Testis (tissue), 2 donors: ENCODE measurements at regions not wholly inside any gene's neighbourhood (a gene's known extent, or its start where the extent isn't known, plus 50 kb on each side); places are given as distances from the start of the nearest gene placed in this dataset.

Experiments
- DNase-seq: peaks from one replicate; pipeline ENCODE4 v3.0.0-alpha.2; 2019
- H3K27ac ChIP-seq, 2 donors: fragments of 200-600 bp; sonication (generic); one replicate each; pipeline ENCODE4 v1.5.1; 2019
- H3K27me3 ChIP-seq: fragments of 200-600 bp; sonication (generic); one replicate; pipeline ENCODE4 v1.5.1; 2019
- H3K36me3 ChIP-seq: fragments of 200-600 bp; sonication (generic); one replicate; pipeline ENCODE4 v1.5.1; 2017; ENCODE audit warnings: low read depth; ENCODE audit errors: missing control alignments
- H3K4me1 ChIP-seq: fragments of 200-600 bp; sonication (generic); one replicate; pipeline ENCODE4 v1.5.1; 2019
- H3K4me3 ChIP-seq, 2 donors: fragments of 200-600 bp; sonication (generic); one replicate each; pipeline ENCODE4 v1.5.1; 2017 to 2019
- H3K9me3 ChIP-seq: fragments of 200-600 bp; sonication (generic); one replicate; pipeline ENCODE4 v1.5.1; 2017
- CTCF ChIP-seq, 3 experiments: fragments of 450-650 bp in 2 of 3; fragments of 200-600 bp in 1 of 3; sonication (generic) in 1 of 3; IDR thresholded peaks; one replicate each; pipeline ENCODE4 v1.5.1; 2016 to 2019; ENCODE audit warnings: antibody characterized with exemption in 3 of 3, mild to moderate bottlenecking in 2 of 3, moderate library complexity in 1 of 3
- POLR2A ChIP-seq: fragments of 450-650 bp; IDR thresholded peaks from one replicate; pipeline ENCODE4 v1.6.1; 2017; ENCODE audit warnings: antibody characterized with exemption, mild to moderate bottlenecking, moderate library complexity
- WGBS, 2 donors: methylation state at CpG; one replicate each; pipeline ENCODE4 v1.1.5; 2018; 5-methylcytosine and 5-hydroxymethylcytosine counted together
- intact Hi-C: fragments of 100-400 bp; cut with DNase I; formaldehyde crosslinking; loops from one replicate; pipeline ENCODE4 v1.15.1; 2023; ENCODE audit warnings: low total_unique reads

DNA sequence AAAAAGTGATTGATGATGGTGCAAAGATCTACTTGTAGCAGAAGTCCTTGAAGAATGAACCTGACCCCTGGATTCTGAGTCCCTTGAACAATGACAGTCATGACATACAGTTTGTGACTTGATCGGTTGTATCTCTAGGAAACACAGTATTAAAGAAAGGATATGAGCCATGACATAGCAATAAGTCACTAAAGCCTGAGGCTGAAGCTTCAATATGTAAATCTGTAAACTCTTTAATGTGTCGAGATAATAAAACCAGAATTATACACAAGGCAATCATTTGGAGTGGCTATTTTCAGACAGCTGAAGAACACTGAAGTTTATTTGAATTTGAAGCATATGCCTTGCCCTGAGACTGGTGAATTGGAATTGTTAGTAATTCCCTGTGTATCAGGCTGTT lies 911.5 kb upstream of the RAG2 start:
- no peaks in the 10 kb centered on the region for H3K27me3 ChIP-seq
- intact Hi-C loops, result no loop called here
- no peak overlapping the region for H3K4me3 ChIP-seq
- TF ChIP-seq POLR2A (no peak), CTCF (IDR thresholded peaks at IDR 0.05) (no peak)
- no peaks in the 10 kb centered on the region for H3K4me1 ChIP-seq
- 85 to 86% methylated on average over 2 of the region's 2 CpGs for WGBS, 2 donors
- no peak overlapping the region for H3K27ac ChIP-seq
- no peaks in the 10 kb centered on the region for H3K36me3 ChIP-seq
- DNase-seq, result no peak
- no peaks in the 10 kb centered on the region for H3K9me3 ChIP-seq

- intact Hi-C loops, result no loop called here
- no peak for DNase-seq
- Histone ChIP-seq H3K27ac (no peak overlapping the region), H3K9me3 (no peaks in the 10 kb centered on the region), H3K36me3 (no peaks in the 10 kb centered on the region), H3K4me3 (no peak overlapping the region), H3K27me3 (no peaks in the 10 kb centered on the region), H3K4me1 (no peaks in the 10 kb centered on the region)
- TF ChIP-seq POLR2A, result no peak
- TF ChIP-seq CTCF (IDR thresholded peaks at IDR 0.05), result no peak
- 82 to 84% methylated on average over 4 of the region's 4 CpGs for WGBS, 2 donors
Observed at GRCh38 chr11:37506531-37506930, 908.5 kb upstream of the RAG2 start.

DNA sequence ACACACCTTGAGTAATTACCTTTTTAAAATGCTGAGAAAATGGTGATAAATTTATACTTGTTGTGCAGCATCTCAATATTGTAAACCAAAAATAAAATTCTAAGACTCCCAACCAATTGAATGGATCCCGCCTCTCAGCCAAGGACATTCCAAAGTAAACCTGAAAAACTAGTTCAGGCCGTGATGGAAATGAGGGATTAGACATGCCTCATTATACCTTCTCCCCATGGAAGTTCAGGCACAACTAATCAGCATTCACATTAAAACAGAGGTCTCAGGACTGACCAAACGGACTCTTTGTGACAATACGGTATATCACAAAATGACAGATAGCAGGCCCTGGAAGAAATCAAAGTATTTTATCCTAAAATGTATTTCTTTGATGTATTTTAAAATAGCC lies 907.4 kb upstream of the RAG2 start:
- H3K27ac ChIP-seq, result no peak overlapping the region
- H3K4me1 ChIP-seq, result no peaks in the 10 kb centered on the region
- DNase-seq, result no peak
- intact Hi-C loops, result no loop called here
- TF ChIP-seq CTCF (IDR thresholded peaks at IDR 0.05), result no peak
- no peak for TF ChIP-seq POLR2A
- 87 to 93% methylated on average over 4 of the region's 4 CpGs for WGBS, 2 donors
- no peak overlapping the region for H3K4me3 ChIP-seq
- no peaks in the 10 kb centered on the region for H3K36me3 ChIP-seq
- no peaks in the 10 kb centered on the region for H3K27me3 ChIP-seq
- no peaks in the 10 kb centered on the region for H3K9me3 ChIP-seq

DNA sequence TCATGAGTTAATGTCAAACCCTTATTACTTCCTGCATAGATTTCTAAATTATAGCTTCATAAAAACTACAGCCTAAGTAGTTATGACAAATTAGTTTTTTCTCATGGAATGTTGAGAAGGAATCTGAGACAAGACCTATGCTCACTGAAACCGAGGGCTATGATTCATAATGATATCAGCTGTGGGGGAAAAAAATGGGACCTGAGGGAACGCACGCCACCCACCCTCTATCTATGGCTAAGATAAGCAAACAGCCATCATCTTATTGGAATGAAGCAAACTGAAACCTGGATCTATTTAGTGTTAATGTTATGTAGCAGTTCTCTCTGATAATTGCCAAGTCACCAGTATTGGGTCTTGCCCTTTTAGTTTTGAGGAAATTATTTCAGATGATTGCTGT lies 906.9 kb upstream of the RAG2 start:
- WGBS, 2 donors, result 51 to 64% methylated on average over 3 of the region's 3 CpGs
- H3K36me3 ChIP-seq, result no peaks in the 10 kb centered on the region

More for the DNA sequence above, 906.9 kb upstream of the RAG2 start:
- DNase-seq, result no peak
- no peak overlapping the region for H3K4me3 ChIP-seq
- intact Hi-C loops, result no loop called here
- TF ChIP-seq POLR2A (no peak), CTCF (IDR thresholded peaks at IDR 0.05) (no peak)
- no peak overlapping the region for H3K27ac ChIP-seq
- no peaks in the 10 kb centered on the region for H3K9me3 ChIP-seq
- no peaks in the 10 kb centered on the region for H3K27me3 ChIP-seq
- H3K4me1 ChIP-seq, result no peaks in the 10 kb centered on the region
